Nephron (organoid): ENCODE measurements at regions not wholly inside any gene's neighbourhood (a gene's known extent, or its start where the extent isn't known, plus 50 kb on each side); places are given as distances from the start of the nearest gene placed in this dataset.

Experiments
- H3K27ac Mint-ChIP-seq, 3 experiments: 2 replicates each; pipeline ENCODE4 v1.8.0; 2020; ENCODE audit warnings: mixed read lengths in 3 of 3, mild to moderate bottlenecking in 2 of 3, moderate library complexity in 1 of 3
- H3K27me3 Mint-ChIP-seq: 2 replicates; pipeline ENCODE4 v1.8.0; 2021; ENCODE audit warnings: low read depth, mild to moderate bottlenecking, moderate library complexity, mixed read lengths
- H3K36me3 Mint-ChIP-seq: 2 replicates; pipeline ENCODE4 v1.8.0; 2020; ENCODE audit warnings: low read depth, mixed read lengths
- H3K4me1 Mint-ChIP-seq: 2 replicates; pipeline ENCODE4 v1.8.0; 2020; ENCODE audit warnings: mixed read lengths
- H3K4me3 Mint-ChIP-seq, 3 experiments: 2 replicates each; pipeline ENCODE4 v1.8.0; 2020; ENCODE audit warnings: mild to moderate bottlenecking in 3 of 3, mixed read lengths in 3 of 3, moderate library complexity in 2 of 3
- H3K9me3 Mint-ChIP-seq: 2 replicates; pipeline ENCODE4 v1.8.0; 2020; ENCODE audit warnings: mixed read lengths
- TF ChIP-seq, protein P1 (sequence below), 3 experiments: fragments of 200-600 bp; sonication (generic); IDR thresholded peaks; one replicate each; pipeline ENCODE4 v1.5.0; 2021; ENCODE audit warnings: antibody characterized with exemption in 3 of 3; ENCODE audit not compliant: unreplicated experiment in 3 of 3

DNA sequence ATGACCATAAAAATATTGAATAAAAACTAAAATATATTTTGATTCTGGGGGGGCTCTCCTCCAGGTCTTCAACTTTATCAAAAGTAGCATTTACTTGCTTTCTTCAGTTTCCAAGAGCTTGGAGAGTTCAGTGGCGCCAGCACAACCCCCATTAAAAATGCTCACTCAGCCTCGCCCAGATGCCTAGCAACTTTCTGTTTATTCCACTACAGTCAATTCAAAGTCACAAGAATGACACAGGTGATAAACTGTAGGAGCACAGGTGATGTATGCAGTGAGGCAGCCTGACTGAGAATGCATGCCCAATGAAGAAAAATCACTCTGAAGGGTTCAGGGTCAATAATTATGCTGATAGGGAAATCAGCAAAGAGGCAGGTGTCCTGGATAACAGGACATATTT is 159.4 kb upstream of the ATP1B1 start:
- H3K27me3 Mint-ChIP-seq, result no peaks in the 10 kb centered on the region
- H3K9me3 Mint-ChIP-seq, result no peaks in the 10 kb centered on the region
- TF ChIP-seq, protein P1, sequence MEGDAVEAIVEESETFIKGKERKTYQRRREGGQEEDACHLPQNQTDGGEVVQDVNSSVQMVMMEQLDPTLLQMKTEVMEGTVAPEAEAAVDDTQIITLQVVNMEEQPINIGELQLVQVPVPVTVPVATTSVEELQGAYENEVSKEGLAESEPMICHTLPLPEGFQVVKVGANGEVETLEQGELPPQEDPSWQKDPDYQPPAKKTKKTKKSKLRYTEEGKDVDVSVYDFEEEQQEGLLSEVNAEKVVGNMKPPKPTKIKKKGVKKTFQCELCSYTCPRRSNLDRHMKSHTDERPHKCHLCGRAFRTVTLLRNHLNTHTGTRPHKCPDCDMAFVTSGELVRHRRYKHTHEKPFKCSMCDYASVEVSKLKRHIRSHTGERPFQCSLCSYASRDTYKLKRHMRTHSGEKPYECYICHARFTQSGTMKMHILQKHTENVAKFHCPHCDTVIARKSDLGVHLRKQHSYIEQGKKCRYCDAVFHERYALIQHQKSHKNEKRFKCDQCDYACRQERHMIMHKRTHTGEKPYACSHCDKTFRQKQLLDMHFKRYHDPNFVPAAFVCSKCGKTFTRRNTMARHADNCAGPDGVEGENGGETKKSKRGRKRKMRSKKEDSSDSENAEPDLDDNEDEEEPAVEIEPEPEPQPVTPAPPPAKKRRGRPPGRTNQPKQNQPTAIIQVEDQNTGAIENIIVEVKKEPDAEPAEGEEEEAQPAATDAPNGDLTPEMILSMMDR (IDR thresholded peaks at IDR 0.05; ENCODE audit: unreplicated experiment in 3 of 3), result no peak
- peaks cover 7% of the 10 kb centered on the region for H3K4me1 Mint-ChIP-seq
- H3K4me3 Mint-ChIP-seq, result no peak overlapping the region
- H3K36me3 Mint-ChIP-seq, result no peaks in the 10 kb centered on the region
- peak overlapping the region in 1 of 3 experiments; percentile 93 for H3K27ac Mint-ChIP-seq

GRCh38 chr1:168949672-168950071 is 156.8 kb upstream of the ATP1B1 start:
- Mint-ChIP-seq H3K36me3 (no peaks in the 10 kb centered on the region), H3K4me1 (peaks cover 7% of the 10 kb centered on the region), H3K9me3 (no peaks in the 10 kb centered on the region), H3K4me3 (no peak overlapping the region), H3K27me3 (no peaks in the 10 kb centered on the region), H3K27ac (no peak overlapping the region)
- TF ChIP-seq, protein P1 (IDR thresholded peaks at IDR 0.05; ENCODE audit: unreplicated experiment in 3 of 3), result no peak

DNA sequence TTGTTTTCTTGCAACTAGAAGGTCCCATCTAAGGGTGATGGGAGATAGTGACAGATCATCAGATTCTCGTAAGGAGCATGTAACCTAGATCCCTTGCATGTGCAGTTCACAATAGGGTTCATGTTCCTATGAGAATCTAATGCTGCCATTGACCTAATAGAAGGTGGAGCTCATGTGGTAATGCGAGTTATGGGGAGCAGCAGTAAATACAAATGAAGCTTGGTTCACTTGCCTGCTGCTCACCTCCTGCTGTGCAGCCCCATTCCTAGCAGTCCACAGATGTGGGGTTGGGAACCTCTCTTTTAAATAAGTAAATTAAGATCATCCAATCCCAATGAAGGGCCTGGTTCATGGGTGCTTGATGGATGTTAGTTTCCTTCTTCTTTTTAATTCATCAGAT is 148.7 kb upstream of the ATP1B1 start:
- Mint-ChIP-seq H3K4me3 (no peak overlapping the region), H3K9me3 (peaks cover 3% of the 10 kb centered on the region), H3K4me1 (no peaks in the 10 kb centered on the region), H3K36me3 (no peaks in the 10 kb centered on the region), H3K27me3 (peaks cover 3% of the 10 kb centered on the region), H3K27ac (no peak overlapping the region)
- TF ChIP-seq, protein P1 (IDR thresholded peaks at IDR 0.05; ENCODE audit: unreplicated experiment in 3 of 3), result no peak

DNA sequence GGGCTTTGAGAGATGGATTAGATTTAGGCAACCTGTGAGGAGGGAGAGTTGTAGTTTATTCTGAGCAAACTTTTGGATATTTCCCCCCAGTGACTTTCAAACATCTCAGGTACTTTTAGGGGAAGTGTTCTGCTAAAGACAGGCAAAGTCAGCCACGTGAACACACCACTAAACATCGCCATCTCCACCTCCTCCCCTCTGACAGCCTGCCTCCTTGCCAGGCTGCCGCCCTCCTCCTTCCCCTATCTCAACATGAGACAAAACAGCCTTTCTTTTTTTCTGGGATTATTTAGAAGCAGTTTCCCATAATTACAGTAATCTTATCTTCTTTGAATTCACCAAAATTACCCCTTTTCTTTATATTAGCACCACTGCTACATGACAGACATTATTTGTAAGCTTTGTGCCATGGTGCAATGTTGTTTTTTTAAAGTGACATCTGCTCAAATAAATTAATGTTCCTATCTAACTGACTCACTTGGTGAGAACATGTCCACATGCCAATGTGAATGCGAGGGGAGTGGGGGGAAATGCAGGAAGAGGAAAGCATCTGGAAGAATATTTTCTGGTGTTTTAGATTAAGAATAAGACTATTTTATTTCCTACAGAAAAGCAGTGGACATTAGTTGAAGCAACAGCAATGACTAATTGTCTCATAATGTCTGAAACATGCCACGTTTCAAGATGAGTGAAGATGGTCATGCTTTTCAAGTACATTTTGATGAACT is 147.8 kb upstream of the ATP1B1 start:
- H3K9me3 Mint-ChIP-seq, result peaks cover 3% of the 10 kb centered on the region

DNA sequence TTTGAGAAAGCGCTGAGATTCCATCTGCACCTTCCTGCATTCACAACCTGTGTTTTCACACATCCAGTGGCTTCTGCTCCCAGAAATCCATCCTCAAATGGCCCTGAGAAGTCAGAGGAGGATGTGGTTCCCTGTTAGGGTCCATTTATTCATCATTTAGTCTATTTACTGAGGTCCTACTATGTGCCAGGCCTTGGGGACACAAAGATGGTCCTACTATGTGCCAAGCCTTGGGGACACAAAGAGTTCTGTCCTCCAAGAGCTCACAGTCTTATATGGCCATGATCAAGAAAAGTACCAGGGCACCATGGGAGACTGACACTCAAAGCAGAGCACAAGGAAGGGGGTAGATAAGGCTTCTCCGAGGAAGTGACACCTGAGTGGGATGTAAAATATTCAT is 147.1 kb upstream of the ATP1B1 start:
- H3K9me3 Mint-ChIP-seq, result peaks cover 3% of the 10 kb centered on the region
- TF ChIP-seq, protein P1 (IDR thresholded peaks at IDR 0.05; ENCODE audit: unreplicated experiment in 3 of 3), result no peak
- H3K27ac Mint-ChIP-seq, result no peak overlapping the region
- H3K36me3 Mint-ChIP-seq, result no peaks in the 10 kb centered on the region
- H3K4me3 Mint-ChIP-seq, result no peak overlapping the region
- H3K4me1 Mint-ChIP-seq, result no peaks in the 10 kb centered on the region
- peaks cover 3% of the 10 kb centered on the region for H3K27me3 Mint-ChIP-seq

More for the DNA sequence above, 147.8 kb upstream of the ATP1B1 start:
- Mint-ChIP-seq H3K4me1 (no peaks in the 10 kb centered on the region), H3K36me3 (no peaks in the 10 kb centered on the region), H3K27ac (no peak overlapping the region), H3K27me3 (peaks cover 3% of the 10 kb centered on the region), H3K4me3 (no peak overlapping the region)
- TF ChIP-seq, protein P1 (IDR thresholded peaks at IDR 0.05; ENCODE audit: unreplicated experiment in 3 of 3), result no peak

DNA sequence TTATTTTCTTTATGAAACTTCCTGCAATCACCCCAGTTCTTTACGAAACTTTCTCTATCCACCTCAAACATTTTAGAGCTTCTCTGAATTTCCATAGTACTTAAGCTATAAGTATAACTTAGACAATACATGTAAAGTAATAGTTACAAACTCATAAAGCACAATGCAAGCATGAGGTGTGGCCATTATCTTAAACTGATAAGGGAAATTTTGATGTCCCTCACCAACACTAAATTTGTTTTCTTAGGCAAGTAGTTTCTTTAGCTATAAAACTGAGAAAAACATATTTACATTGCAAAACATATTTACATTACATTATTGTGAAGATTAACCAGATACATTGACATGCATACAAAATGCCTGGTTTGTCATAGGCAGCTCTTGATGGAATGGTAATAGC is 146.4 kb upstream of the ATP1B1 start:
- Mint-ChIP-seq H3K36me3 (no peaks in the 10 kb centered on the region), H3K4me3 (no peak overlapping the region), H3K4me1 (no peaks in the 10 kb centered on the region), H3K9me3 (peaks cover 3% of the 10 kb centered on the region), H3K27ac (no peak overlapping the region), H3K27me3 (peaks cover 3% of the 10 kb centered on the region)
- TF ChIP-seq, protein P1 (IDR thresholded peaks at IDR 0.05; ENCODE audit: unreplicated experiment in 3 of 3), result no peak
